Hematopoietic multipotent progenitor cell treated with erythropoietin and hydrocortisone succinate and interleukin-3 and kit ligand, for 8 days (in vitro differentiated cells): ENCODE measurements at regions not wholly inside any gene's neighbourhood (a gene's known extent, or its start where the extent isn't known, plus 50 kb on each side); places are given as distances from the start of the nearest gene placed in this dataset.
A peak's percentile ranks its signal among the peaks of the same experiment; 100 is the strongest.

Experiments used
- DNase-seq: peaks from one replicate; pipeline ENCODE4 v3.0.0-alpha.2; 2015

- DNase-seq: no peak
These were observed 80.2 kb upstream of the KIRREL3 start for GRCh38 chr11:127080735-127081134.

- DNase-seq: no peak
These were observed 75.2 kb upstream of the KIRREL3 start for GRCh38 chr11:127075758-127076157.

DNA sequence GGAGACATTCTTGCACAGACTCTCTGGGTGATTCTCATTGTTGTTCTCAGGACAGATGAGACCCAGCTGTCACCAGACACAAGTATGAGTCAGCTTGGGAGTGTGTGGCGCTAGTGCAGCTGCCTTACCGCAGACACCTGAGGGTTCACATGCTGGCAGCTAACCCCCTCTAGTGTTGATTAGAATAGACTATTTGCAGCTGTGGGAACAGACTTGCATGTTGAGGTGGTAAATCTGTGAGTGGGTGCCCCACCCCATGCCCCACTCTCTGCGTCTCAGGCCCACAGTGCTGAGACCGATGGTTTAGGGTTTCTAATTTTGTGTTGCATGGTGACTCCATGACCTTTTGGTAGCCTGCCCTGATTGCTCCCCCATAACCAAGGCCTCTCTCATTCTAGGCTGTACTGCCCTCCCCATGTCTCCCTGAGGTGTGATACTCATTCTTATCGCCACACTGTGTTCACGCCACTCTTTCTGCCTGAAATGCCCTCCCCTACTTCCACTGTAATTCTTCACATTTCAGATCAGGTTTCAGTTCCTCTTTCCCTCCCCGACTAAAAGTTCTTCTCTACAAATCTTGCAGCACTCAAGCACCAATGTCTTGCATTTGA lies 73.7 kb upstream of the KIRREL3 start:
- peak; percentile 7 for DNase-seq

- DNase-seq: no peak
These were observed 73.1 kb upstream of the KIRREL3 start for GRCh38 chr11:127073621-127074020.

- no peak for DNase-seq
These were observed 71.0 kb upstream of the KIRREL3 start for GRCh38 chr11:127071606-127072005.

DNA sequence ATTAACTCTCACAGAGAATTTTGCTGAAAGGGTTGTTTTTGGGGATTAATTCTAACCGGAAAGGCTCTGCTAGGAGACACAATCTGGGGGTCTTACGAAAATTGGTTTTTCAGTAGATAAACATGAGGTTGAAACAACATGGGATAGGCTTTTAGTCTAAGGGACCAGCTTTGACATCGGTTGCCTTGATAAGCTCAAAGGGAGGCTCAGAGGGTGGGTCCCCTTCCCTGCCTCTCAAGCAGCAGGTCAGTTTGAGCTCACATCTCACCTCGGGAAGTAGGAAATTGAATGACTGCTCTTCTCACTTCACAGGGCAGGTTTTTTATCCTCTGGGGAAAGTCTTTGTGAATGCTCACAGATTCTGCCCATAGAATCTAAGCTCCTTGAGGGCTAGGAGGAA lies 70.2 kb upstream of the KIRREL3 start:
- DNase-seq: no peak

DNA sequence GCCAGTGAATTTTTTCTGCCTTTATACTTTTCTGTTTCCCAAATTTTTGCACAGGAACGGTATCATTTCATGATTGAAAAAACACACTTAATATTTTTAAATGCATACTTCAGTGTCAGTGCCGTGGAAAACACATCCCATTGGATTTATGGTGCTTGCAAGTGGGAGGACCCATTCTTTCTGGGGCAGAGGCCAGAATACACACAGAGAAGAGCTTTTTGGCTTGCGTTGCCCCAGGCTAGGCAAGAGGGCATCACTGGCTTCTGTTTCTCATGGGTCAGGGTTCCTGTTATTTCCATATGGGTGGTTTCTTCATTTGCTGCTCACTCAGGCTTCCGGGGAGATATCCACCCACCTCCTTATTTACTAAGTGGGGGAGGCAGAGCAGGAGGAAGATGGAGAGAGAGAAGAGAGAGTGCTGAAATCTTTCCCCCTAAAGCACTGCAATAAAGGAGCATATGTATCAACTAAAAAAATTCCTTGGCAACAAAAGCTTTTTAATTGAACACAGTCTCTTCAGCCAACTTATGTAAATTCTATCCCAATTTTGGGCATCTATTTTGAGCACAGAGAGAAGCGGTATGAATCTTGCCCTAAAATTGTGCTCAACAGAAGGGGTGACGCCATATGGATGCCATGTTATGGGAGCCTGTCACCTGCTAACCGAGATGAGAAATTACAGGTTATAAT lies 66.0 kb upstream of the KIRREL3 start:
- DNase-seq: no peak

DNA sequence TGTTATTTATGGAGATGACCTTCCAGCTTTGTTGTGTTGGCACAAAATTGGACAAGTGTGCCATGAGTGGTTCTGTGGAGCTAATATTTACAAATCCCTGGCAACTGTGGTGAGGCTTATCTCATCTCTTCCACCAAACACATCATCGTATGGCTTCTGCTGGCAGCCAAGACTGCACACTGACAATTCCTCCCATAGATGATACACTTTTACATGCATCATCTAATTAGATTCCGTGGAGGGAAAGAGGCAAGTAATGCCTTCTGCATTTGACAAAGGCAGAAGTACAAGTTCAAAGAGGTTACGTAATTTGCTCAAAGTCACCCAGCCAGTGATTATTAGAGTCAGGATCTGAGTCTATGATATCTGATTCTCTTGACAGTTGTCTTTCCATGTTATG lies 62.7 kb upstream of the KIRREL3 start:
- no peak for DNase-seq

DNA sequence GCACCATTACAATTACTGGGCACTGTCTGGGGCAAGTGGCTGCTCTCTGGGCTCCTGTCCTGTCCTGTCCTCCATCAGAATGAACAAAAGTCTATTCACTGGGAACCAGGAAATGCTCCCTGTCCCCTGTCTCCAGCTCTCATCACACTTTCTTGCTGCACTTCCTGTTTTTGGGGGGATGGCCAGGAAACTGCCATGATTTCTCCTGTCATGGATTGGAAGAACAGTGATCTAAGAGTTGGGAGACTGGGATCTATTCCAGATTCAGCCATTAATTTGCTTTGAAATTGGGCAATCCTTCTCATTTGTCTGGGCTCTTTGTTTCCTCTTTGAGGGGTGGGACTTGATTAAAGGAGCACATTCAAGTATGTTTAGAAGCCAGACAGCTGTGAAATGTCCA lies 61.4 kb upstream of the KIRREL3 start:
- DNase-seq: no peak

DNA sequence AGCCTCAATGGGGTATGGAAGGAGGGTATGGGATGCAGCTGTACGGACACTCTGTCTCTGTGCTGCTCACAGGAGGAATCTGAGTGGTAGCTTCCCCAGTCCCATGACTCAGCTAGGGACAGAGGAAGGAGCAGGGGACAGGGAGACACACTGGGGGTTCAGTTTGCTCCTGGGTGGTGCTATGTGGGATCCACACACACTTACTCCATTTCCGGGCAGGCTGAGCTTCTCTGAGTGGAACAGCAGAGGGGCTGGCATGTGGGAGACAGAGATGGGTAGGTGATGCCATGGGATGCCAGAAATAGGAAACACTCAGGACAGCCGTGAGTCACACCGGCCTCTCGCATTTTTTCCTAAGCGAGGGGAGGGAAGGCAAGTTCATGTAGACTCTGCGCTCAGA lies 59.2 kb upstream of the KIRREL3 start:
- DNase-seq: no peak

DNA sequence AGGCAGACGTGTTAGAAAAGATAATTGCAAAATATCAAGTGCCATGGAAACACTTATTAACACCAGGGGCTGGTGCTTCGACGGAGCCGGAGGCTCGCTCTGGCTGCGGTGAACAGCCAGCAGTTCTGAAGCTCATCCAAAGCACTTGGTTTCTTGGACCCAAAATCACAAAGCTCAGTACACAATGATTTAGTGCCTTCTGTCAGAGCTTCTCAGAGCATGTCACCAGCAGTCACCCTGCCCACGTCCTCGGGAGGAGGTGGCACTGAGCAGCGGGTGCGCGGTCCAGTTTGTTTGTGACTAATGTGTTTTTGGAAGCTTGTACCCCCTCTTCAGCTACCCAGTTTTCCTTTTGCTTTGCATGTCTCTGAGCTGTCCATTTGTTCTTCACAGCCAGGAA lies 58.7 kb upstream of the KIRREL3 start:
- no peak for DNase-seq

- DNase-seq: no peak
These were observed 58.0 kb upstream of the KIRREL3 start for GRCh38 chr11:127058524-127058923.

DNA sequence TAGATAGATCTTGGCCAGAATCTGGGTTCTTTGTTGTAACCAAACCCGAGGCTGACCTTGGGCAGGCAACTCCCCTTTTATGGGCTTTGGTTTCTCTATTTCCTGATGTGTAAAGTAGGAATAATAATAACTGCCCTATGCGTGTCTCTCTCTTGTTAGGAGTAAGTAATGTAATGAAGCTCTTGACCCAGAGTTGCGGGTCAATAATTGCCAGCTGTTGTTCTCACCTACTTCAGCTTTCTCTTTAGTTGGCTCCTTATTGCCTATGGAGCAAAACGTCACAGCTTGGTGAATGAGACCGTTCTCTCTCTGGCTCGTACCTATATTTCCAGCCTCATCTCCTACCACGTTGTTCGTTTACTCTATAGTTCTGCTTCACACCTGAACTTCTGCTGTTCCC lies 56.6 kb upstream of the KIRREL3 start:
- no peak for DNase-seq

DNA sequence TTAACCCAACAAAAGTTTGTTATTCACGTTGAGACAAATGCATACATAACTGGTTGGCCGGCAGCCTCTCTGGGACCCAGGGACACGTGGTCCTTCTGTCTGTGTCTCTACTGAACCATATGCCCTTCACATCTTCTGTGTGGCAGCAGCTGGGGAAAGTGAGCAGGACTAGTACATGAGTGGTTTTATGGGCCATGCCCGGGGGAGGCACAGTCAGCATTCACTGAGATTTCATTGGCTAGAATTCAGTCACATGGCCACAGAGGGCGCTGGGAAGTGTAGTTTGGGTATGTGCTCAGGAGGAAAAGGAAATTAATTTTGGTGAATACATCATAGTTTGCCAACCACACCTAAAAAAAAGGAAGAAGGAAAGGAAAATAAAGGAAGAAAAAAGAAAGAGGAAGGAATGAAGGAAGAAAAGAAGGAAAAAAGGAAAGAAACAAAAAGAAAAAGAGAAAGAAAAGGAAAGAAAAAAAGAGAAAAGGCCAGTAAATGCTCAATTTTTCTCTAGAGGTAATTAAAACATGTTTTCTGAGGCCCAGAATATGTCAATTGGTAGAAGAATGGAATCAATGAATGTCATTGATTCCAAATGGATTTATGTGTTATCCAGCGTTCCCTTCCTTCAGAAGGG lies 55.9 kb upstream of the KIRREL3 start:
- no peak for DNase-seq

DNA sequence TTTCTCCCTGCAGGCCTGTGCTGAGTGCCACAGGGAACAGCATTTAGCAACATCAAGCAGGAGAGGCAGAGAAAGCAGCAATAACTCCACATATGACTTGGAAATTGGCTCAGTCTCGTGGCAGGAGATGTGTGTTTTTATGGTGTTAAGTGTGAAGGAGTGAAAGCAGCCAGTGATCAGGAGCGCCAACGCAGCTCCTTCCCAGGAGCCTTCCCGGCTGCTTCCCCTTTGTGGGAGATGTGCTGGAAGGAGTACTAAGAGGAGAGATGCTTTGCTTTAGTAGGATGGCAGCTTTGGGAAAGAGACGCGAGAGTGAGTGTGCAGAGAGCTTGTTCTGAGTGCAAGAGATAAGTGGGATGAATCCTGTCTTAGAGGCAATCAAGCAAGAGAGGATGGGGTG lies 54.7 kb upstream of the KIRREL3 start:
- DNase-seq: no peak

DNA sequence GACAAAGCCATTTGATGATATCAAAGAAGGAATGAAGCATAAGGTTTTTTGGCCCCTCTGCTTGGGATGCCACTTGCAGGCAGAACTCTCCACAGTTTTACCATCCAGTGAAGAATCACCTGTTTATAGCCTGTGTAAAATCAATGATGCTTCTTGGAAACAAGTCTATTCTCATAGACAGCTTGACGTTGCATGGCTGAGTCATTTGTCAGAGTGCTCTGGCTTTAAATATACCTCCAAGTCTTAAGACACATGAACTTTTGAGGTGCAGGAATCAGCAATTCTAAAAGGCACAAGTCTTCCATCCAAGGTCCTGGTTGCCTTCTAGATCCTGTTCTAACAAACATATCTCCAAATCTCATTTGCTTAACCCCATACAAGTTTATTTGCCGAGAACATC lies 53.6 kb upstream of the KIRREL3 start:
- DNase-seq: no peak

DNA sequence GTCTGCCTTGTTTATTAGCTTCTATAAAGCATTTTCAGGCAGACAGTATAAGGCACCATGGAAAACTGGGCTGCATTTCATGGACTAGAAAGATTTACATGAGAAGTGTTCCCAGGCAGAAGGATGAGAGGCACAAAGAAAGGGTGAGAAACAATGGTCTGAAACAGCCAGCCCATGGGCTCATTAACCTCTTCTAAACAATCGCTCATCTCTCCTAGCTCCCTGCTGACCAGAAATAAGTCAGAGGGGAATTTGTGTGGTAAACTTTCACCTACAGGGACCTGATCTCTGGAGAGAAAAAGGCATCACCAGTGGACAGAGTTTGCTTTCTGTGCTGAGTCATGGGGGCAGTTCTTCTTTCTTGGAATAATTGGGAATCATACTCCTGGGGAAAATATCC lies 51.8 kb upstream of the KIRREL3 start:
- DNase-seq: no peak
